Thyroid gland (tissue), 4 donors: ENCODE measurements at regions not wholly inside any gene's neighbourhood (a gene's known extent, or its start where the extent isn't known, plus 50 kb on each side); places are given as distances from the start of the nearest gene placed in this dataset.

Experiments used
- DNase-seq, 2 donors: peaks; one replicate each; pipeline ENCODE4 v3.0.0-alpha.2; 2019
- H3K27ac ChIP-seq, 3 donors: fragments of 200-600 bp; sonication (generic); 1 replicate in 2 of 3; 2 replicates in 1 of 3; pipeline ENCODE4 v1.5.1; 2016 to 2019; ENCODE audit warnings: mild to moderate bottlenecking in 1 of 3, moderate library complexity in 1 of 3
- H3K27me3 ChIP-seq: fragments of 200-600 bp; sonication (generic); one replicate; pipeline ENCODE4 v1.5.1; 2019
- H3K36me3 ChIP-seq, 2 donors: fragments of 200-600 bp; sonication (generic); one replicate each; pipeline ENCODE4 v1.5.1; 2016 to 2019
- H3K4me1 ChIP-seq, 2 donors: fragments of 200-600 bp; sonication (generic); one replicate each; pipeline ENCODE4 v1.5.1; 2017 to 2019
- H3K4me3 ChIP-seq, 3 donors: fragments of 200-600 bp; sonication (generic); replicated peaks in 1 of 3; 1 replicate in 2 of 3; 2 replicates in 1 of 3; pipeline ENCODE4 v1.5.1; 2016; ENCODE audit warnings: mild to moderate bottlenecking in 1 of 3
- H3K9me3 ChIP-seq: fragments of 200-600 bp; sonication (generic); one replicate; pipeline ENCODE4 v1.5.1; 2017
- CTCF ChIP-seq, 6 experiments: fragments of 200-600 bp in 3 of 6; fragments of 450-650 bp in 3 of 6; sonication (generic) in 3 of 6; IDR thresholded peaks; one replicate each; pipeline ENCODE4 v1.5.1; 2016 to 2019; ENCODE audit warnings: antibody characterized with exemption in 6 of 6, mild to moderate bottlenecking in 2 of 6, inconsistent platforms in 1 of 6, moderate library complexity in 1 of 6
- POLR2A ChIP-seq, 2 donors: fragments of 450-650 bp; IDR thresholded peaks; one replicate each; pipeline ENCODE4 v1.6.1; 2017; ENCODE audit warnings: antibody characterized with exemption in 2 of 2, mild to moderate bottlenecking in 2 of 2, moderate library complexity in 1 of 2
- WGBS, 2 donors: methylation state at CpG; one replicate each; pipeline ENCODE4 v1.1.5; 2017; 5-methylcytosine and 5-hydroxymethylcytosine counted together
- intact Hi-C: fragments of 100-400 bp; cut with DNase I; formaldehyde crosslinking; loops from one replicate; pipeline ENCODE4 v1.15.1; 2023

- no peak for DNase-seq
- no peak overlapping the region for H3K4me3 ChIP-seq
- H3K27ac ChIP-seq, result no peak overlapping the region
- WGBS, 2 donors, result 88% methylated on average over 13 of the region's 14 CpGs
- H3K9me3 ChIP-seq, result no peaks in the 10 kb centered on the region
- intact Hi-C loops, result no loop called here
- H3K36me3 ChIP-seq, result no peaks in the 10 kb centered on the region
- TF ChIP-seq CTCF (IDR thresholded peaks at IDR 0.05) (no peak), POLR2A (IDR thresholded peaks at IDR 0.05) (no peak)
- no peaks in the 10 kb centered on the region for H3K4me1 ChIP-seq
- H3K27me3 ChIP-seq, result no peaks in the 10 kb centered on the region
These were observed 237.2 kb downstream of the NPHP4 start for GRCh38 chr1:5754817-5755551.

GRCh38 chr1:5753549-5754421, 238.4 kb downstream of the NPHP4 start:
- Histone ChIP-seq H3K4me1 (no peaks in the 10 kb centered on the region), H3K4me3 (no peak overlapping the region), H3K27me3 (no peaks in the 10 kb centered on the region), H3K27ac (no peak overlapping the region), H3K36me3 (no peaks in the 10 kb centered on the region), H3K9me3 (no peaks in the 10 kb centered on the region)
- no peak for DNase-seq
- TF ChIP-seq CTCF (IDR thresholded peaks at IDR 0.05) (no peak), POLR2A (IDR thresholded peaks at IDR 0.05) (no peak)
- intact Hi-C loops, result no loop called here
- 85 to 86% methylated on average over 19 to 22 of the region's 23 CpGs for WGBS, 2 donors

GRCh38 chr1:5752746-5753548, 239.3 kb downstream of the NPHP4 start:
- DNase-seq, result no peak
- intact Hi-C loops, result no loop called here
- 66 to 74% methylated on average over 13 to 15 of the region's 15 CpGs for WGBS, 2 donors
- TF ChIP-seq POLR2A (IDR thresholded peaks at IDR 0.05) (no peak), CTCF (IDR thresholded peaks at IDR 0.05) (no peak)
- Histone ChIP-seq H3K27ac (no peak overlapping the region), H3K27me3 (no peaks in the 10 kb centered on the region), H3K9me3 (no peaks in the 10 kb centered on the region), H3K36me3 (no peaks in the 10 kb centered on the region), H3K4me3 (no peak overlapping the region), H3K4me1 (no peaks in the 10 kb centered on the region)

- peak; percentile 17 to 27 for DNase-seq
- intact Hi-C loops, result no loop called here
These were observed 240.1 kb downstream of the NPHP4 start for GRCh38 chr1:5751833-5752745.

More at GRCh38 chr1:5751833-5752745, 240.1 kb downstream of the NPHP4 start:
- Histone ChIP-seq H3K36me3 (no peaks in the 10 kb centered on the region), H3K27ac (no peak overlapping the region), H3K4me1 (no peaks in the 10 kb centered on the region), H3K4me3 (no peak overlapping the region), H3K9me3 (no peaks in the 10 kb centered on the region), H3K27me3 (no peaks in the 10 kb centered on the region)
- WGBS, 2 donors, result 42 to 51% methylated on average over 11 to 12 of the region's 14 CpGs
- TF ChIP-seq POLR2A (IDR thresholded peaks at IDR 0.05) (no peak), CTCF (IDR thresholded peaks at IDR 0.05) (no peak)
